ENCODE measurements at regions not wholly inside any gene's neighbourhood (a gene's known extent, or its start where the extent isn't known, plus 50 kb on each side); places are given as distances from the start of the nearest gene placed in this dataset.

- no TSS peak for BruUV-seq (replicated peaks)
These were observed 59.6 kb upstream of the MAMLD1 start for GRCh38 chrX:150303386-150304097.

GRCh38 chrX:150306002-150306401, 57.1 kb upstream of the MAMLD1 start:
- no peak overlapping the region for H3K4me3 ChIP-seq (ENCODE audit: low read length)
- intact Hi-C loops (cut with micrococcal nuclease) = no loop called here
- no peaks in the 10 kb centered on the region for H3K9me2 ChIP-seq (replicated peaks; ENCODE audit: low read length)
- H3K9me3 ChIP-seq (ENCODE audit: low read length) = no peaks in the 10 kb centered on the region
- POLR2A ChIA-PET (ENCODE audit: unreplicated experiment) = no interaction called here
- H3K27ac ChIP-seq (ENCODE audit: low read length) = no peak overlapping the region
- BruUV-seq (replicated peaks) = no TSS peak
- H3F3A ChIP-seq (ENCODE audit: low read length, unreplicated experiment) = no peaks in the 10 kb centered on the region
- TF ChIP-seq EZH2 (IDR thresholded peaks at IDR 0.05; ENCODE audit: low read length, unreplicated experiment) (no peak), CTCF (conservative IDR thresholded peaks at IDR 0.05; ENCODE audit: low read depth, low read length) (no peak), EZH2phosphoT487 (IDR thresholded peaks at IDR 0.05; ENCODE audit: borderline replicate concordance, low read length) (no peak)
- no peak overlapping the region for H3K4me2 ChIP-seq (ENCODE audit: low read length)
- no peaks in the 10 kb centered on the region for H3K79me2 ChIP-seq (ENCODE audit: low read length)
- no peaks in the 10 kb centered on the region for H3K27me3 ChIP-seq (ENCODE audit: low read length)
- CTCF ChIA-PET = no interaction called here
- peaks cover 18% of the 10 kb centered on the region for H3K4me1 ChIP-seq (ENCODE audit: insufficient read depth, low read length)
- no peak for DNase-seq
- no peaks in the 10 kb centered on the region for H3K36me3 ChIP-seq (ENCODE audit: low read depth, low read length)
- no peak for ATAC-seq
- H3K9ac ChIP-seq (ENCODE audit: low read length) = no peak overlapping the region
- no peak overlapping the region for H2AFZ ChIP-seq (ENCODE audit: low read length)
- H4K20me1 ChIP-seq (ENCODE audit: low read length) = no peaks in the 10 kb centered on the region

More at GRCh38 chrX:150303386-150304097, 59.6 kb upstream of the MAMLD1 start:
- ATAC-seq (peak; percentile 71), DNase-seq (peak; percentile 67)
- intact Hi-C loops (cut with micrococcal nuclease) = loop anchor here (1.0 kb wide), 1 partner anchor 119 kb away; no protein-coding TSS in a partner anchor
- peak overlapping the region; percentile 58 for H3K4me2 ChIP-seq (ENCODE audit: low read length)
- no peaks in the 10 kb centered on the region for H4K20me1 ChIP-seq (ENCODE audit: low read length)
- POLR2A ChIA-PET (ENCODE audit: unreplicated experiment) = no interaction called here
- CTCF ChIA-PET = no interaction called here
- H3K36me3 ChIP-seq (ENCODE audit: low read depth, low read length) = no peaks in the 10 kb centered on the region
- no peaks in the 10 kb centered on the region for H3K9me2 ChIP-seq (replicated peaks; ENCODE audit: low read length)
- H3K4me1 ChIP-seq (ENCODE audit: insufficient read depth, low read length) = peaks cover 25% of the 10 kb centered on the region
- peak overlapping the region; percentile 64 for H2AFZ ChIP-seq (ENCODE audit: low read length)
- H3K9me3 ChIP-seq (ENCODE audit: low read length) = no peaks in the 10 kb centered on the region
- H3F3A ChIP-seq (ENCODE audit: low read length, unreplicated experiment) = no peaks in the 10 kb centered on the region
- no peaks in the 10 kb centered on the region for H3K79me2 ChIP-seq (ENCODE audit: low read length)
- no peaks in the 10 kb centered on the region for H3K27me3 ChIP-seq (ENCODE audit: low read length)
- peak overlapping the region; percentile 65 for H3K27ac ChIP-seq (ENCODE audit: low read length)
- peak overlapping the region; percentile 31; the same call in 1 of the 2 replicates for H3K4me3 ChIP-seq (ENCODE audit: low read length)
- TF ChIP-seq EZH2 (IDR thresholded peaks at IDR 0.05; ENCODE audit: low read length, unreplicated experiment) (no peak), EZH2phosphoT487 (IDR thresholded peaks at IDR 0.05; ENCODE audit: borderline replicate concordance, low read length) (no peak), CTCF (conservative IDR thresholded peaks at IDR 0.05; ENCODE audit: low read depth, low read length) (no peak)
- H3K9ac ChIP-seq (ENCODE audit: low read length) = peak overlapping the region; percentile 3; the same call in 1 of the 2 replicates

GRCh38 chrX:150308041-150308440, 55.1 kb upstream of the MAMLD1 start:
- Histone ChIP-seq H3K9me2 (replicated peaks; ENCODE audit: low read length) (no peaks in the 10 kb centered on the region), H3K4me3 (ENCODE audit: low read length) (no peak overlapping the region)
- BruUV-seq (replicated peaks) = no TSS peak

More at GRCh38 chrX:150308041-150308440, 55.1 kb upstream of the MAMLD1 start:
- Histone ChIP-seq H3K27me3 (ENCODE audit: low read length) (no peaks in the 10 kb centered on the region), H3K36me3 (ENCODE audit: low read depth, low read length) (no peaks in the 10 kb centered on the region), H3K27ac (ENCODE audit: low read length) (no peak overlapping the region), H3K4me1 (ENCODE audit: insufficient read depth, low read length) (peaks cover 11% of the 10 kb centered on the region), H3K4me2 (ENCODE audit: low read length) (no peak overlapping the region), H4K20me1 (ENCODE audit: low read length) (no peaks in the 10 kb centered on the region), H3K9me3 (ENCODE audit: low read length) (no peaks in the 10 kb centered on the region), H3K9ac (ENCODE audit: low read length) (no peak overlapping the region), H2AFZ (ENCODE audit: low read length) (no peak overlapping the region), H3F3A (ENCODE audit: low read length, unreplicated experiment) (no peaks in the 10 kb centered on the region), H3K79me2 (ENCODE audit: low read length) (no peaks in the 10 kb centered on the region)
- ChIA-PET CTCF (no interaction called here), POLR2A (ENCODE audit: unreplicated experiment) (no interaction called here)
- ATAC-seq (no peak), DNase-seq (no peak)
- TF ChIP-seq EZH2phosphoT487 (IDR thresholded peaks at IDR 0.05; ENCODE audit: borderline replicate concordance, low read length) = no peak
- TF ChIP-seq EZH2 (IDR thresholded peaks at IDR 0.05; ENCODE audit: low read length, unreplicated experiment) = no peak
- TF ChIP-seq CTCF (conservative IDR thresholded peaks at IDR 0.05; ENCODE audit: low read depth, low read length) = no peak
- intact Hi-C loops (cut with micrococcal nuclease) = no loop called here

All from PC-3 (cell line).